HG03439 (cell line): ENCODE measurements at regions not wholly inside any gene's neighbourhood (a gene's known extent, or its start where the extent isn't known, plus 50 kb on each side); places are given as distances from the start of the nearest gene placed in this dataset.
"Not testable (repeated sequence)": the region's sequence is repeated elsewhere in the genome, so short reads cannot be mapped to it uniquely, and the experiment has no call there.

Source experiments
- ATAC-seq: cut with Tn5 transposase; IDR thresholded peaks from one replicate; pipeline ENCODE4 v1.9.1; 2021; ENCODE audit warnings: mild to moderate bottlenecking, moderate library complexity; ENCODE audit not compliant: unreplicated experiment

DNA sequence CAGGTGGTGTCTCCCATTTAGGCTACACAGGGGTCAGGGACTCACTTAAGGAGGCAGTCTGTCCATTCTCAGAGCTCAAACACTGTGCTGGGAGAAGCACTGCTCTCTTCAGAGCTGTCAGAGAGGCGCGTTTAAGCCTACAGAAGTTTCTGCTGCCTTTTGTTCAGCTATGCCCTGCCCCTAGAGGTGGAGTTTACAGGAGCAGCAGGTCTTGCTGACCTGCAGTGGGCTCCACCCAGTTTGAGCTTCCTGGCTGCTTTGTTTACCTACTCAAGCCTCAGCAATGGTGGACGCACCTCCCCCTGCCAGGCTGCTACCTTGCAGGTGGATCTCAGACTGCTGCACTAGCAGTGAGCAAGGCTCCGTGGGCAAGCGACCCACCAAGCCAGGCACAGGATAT is 260.1 kb downstream of the MEF2C start:
- ATAC-seq, result not testable (repeated sequence)

- ATAC-seq, result not testable (repeated sequence)
These were observed 267.2 kb downstream of the MEF2C start for GRCh38 chr5:88615767-88616166.

DNA sequence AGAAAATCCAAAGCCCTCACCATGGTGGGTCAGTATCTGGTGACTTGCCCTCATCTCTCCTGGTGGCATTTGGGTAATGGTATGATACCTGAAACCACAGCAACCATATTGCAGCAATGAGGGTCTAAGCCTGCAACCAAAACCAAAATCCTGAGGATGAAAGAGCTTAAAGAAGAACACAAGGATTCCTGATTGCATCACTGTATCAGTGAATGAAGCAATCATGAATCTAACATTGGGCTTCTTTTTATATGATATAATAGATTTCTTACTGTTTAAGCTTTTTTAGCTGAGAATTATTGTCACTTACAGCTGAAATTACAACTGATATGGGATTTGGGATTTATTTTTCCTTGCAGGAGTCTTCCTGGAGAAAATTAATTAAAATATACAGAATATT is 269.9 kb downstream of the MEF2C start:
- no peak for ATAC-seq

DNA sequence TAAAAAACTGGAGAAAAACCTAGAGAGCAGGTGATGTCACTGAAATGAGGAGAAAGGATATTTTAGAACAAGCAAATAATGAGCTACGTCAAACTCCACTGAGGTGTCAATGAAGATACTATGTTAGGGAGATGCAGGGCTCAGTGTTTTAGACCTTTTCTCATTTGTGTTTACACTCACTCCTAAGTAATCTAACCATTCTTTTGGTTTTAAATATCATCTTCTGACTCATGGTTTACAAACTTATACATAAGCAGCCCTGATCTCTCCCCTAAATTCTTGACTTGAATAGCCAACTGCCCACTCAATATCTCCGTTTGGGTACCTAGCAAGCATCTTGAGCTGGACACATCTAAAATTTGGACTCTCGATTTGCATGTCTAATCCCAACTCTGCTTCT is 272.4 kb downstream of the MEF2C start:
- no peak for ATAC-seq

DNA sequence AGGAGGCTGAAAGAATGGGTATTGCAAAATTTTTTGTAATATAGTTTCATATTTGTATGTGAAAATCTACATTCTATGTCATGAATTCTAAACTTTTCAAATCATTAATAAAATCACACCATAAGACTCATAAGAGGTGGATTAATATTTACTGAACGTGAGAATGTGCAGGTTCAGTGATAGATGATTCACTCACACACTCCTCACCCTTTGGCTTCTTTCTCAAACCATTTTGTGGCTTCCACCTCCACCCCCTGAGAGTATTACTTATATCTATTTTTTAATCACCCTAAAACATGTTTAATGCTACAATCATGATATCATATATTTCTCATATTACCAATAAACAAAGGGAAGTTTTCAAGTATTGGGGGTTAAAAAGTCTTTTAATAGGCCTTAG is 275.5 kb downstream of the MEF2C start:
- ATAC-seq, result no peak

GRCh38 chr5:88606626-88607025 is 276.4 kb downstream of the MEF2C start:
- ATAC-seq, result no peak

- ATAC-seq, result no peak
These were observed 276.8 kb downstream of the MEF2C start for GRCh38 chr5:88606173-88606572.

DNA sequence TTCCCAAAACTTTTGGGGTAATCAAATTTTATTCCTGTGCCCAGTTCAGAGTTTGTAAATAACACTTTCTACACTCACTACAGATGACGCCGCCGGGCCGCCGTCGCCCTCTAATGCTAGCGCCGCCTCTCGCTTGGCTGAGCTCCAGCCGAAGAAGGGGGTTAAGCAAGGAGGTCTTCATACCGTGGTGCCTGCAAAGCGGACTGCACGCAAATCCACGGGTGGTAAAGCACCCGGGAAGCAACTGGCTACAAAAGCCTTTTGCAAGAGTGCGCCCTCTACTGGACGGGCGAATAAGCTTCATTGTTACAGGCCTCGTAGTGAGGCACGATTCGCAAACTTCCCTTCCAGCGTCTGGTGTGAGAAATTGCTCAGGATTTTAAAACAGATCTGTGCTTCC is 280.4 kb downstream of the MEF2C start:
- ATAC-seq, result no peak

DNA sequence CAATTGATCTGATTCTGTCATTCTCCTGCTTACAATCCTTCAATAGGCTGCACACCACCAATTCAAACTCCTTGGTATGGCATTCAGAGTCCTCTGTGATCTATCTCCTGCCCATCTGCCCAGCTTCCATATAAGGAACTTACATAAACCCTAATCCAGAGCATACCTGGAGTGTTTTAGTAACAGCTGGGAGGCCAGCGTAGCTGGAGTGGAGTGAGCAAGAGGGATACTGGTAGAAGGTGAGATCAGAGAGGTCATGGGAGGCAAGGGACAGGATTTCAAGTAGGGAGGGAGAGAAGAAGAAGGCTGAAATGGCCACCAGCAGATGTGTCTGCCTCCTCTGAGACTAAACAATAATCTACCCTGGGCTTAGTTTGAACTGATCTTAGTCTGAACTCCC is 288.5 kb downstream of the MEF2C start:
- ATAC-seq, result no peak

DNA sequence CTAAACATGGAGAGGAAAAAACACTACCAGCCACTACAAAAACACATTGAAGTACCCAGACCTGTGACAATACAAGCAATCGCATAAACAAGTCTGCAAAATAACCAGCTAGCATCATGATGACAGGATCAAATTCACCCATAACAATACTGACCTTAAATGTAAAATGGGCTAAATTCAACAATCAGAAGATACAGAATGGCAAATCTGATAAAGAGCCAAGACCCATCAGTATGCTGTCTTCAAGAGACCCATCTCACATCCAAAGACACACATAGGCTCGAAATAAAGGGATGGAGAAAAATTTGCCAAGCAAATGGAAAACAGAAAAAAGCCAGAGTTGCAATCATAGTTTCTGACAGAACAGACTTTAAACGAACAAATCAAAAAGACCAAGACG is 294.4 kb downstream of the MEF2C start:
- ATAC-seq, result no peak

- ATAC-seq, result no peak
These were observed 299.5 kb downstream of the MEF2C start for GRCh38 chr5:88583471-88583870.

- ATAC-seq, result no peak
These were observed 289.7 kb upstream of the TMEM161B start for GRCh38 chr5:88558366-88558765.

GRCh38 chr5:88557881-88558280 is 289.2 kb upstream of the TMEM161B start:
- ATAC-seq, result no peak

DNA sequence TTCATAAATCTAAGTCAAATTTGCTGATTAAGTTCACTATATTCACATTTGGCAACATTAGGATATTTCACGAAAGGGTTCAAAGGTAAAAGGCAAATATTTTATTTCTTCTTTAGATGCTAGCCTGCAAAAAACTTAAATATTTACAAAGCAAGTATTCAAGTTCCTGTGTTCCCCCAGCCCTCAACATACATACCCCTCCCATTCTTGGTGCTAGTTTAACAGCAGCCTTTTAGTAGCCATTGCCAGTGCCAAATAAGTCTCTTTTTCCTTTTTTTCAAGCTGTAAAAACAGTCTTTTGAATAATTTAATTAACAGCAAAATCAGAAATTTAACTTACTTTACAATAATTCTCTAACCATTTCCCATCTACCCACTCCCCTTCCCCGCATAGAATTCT is 288.5 kb upstream of the TMEM161B start:
- ATAC-seq, result no peak

DNA sequence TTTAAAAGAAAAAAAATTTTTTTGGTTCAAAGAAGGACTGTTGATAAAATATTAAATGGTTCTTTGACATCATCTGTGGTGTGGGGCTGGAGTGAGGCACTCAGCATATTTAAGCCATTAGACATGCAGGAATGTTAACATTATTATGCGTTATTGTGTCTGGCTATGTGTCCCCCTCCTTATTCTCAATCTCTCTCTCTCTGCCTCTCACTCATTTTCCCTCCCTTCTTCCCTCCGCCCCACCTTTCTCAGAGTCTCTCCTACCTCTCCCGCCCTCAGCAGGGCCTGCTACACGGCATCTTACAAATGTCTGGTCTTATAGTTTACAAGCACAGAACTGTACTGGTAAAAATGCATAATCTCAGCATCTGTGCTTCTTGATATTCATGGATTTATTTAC is 287.8 kb upstream of the TMEM161B start:
- ATAC-seq, result no peak

- no peak for ATAC-seq
These were observed 287.0 kb upstream of the TMEM161B start for GRCh38 chr5:88555674-88556073.

DNA sequence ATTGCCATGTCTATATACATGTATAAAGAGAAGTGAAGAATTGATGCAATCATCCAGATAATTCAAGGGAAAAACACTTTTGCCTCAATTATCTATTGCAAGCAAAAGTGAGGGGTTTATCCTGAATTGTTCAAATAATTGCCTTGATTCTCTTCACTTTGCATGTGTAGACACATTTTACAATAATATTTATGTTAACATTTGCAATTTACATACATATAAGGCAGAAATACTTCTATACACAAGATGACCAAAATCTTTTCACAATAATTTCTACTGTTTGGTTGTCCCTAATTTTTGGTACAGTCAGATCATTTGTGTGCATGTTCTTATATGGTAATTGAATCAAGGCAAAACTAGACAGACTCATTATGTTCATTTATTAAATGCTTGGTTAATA is 285.3 kb upstream of the TMEM161B start:
- ATAC-seq, result no peak

- no peak for ATAC-seq
These were observed 284.7 kb upstream of the TMEM161B start for GRCh38 chr5:88553136-88553875.

DNA sequence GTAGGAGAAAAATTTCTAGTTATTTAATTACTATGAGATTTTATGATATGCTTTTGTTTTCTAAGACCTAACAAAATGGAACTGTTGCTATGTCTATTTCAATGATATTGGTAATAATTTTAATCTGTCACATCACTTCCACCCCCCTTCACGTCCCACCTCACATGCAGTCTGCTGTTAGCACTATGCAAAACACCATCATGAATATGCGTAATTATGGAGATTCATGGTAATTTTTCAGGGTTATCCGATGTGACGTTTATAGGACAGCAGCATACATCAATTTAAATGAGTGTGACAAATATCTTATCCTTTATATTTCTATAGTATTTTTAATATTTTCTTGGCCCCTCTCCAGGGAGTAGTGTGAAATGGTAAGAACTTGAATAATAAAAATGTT is 283.8 kb upstream of the TMEM161B start:
- ATAC-seq, result no peak

DNA sequence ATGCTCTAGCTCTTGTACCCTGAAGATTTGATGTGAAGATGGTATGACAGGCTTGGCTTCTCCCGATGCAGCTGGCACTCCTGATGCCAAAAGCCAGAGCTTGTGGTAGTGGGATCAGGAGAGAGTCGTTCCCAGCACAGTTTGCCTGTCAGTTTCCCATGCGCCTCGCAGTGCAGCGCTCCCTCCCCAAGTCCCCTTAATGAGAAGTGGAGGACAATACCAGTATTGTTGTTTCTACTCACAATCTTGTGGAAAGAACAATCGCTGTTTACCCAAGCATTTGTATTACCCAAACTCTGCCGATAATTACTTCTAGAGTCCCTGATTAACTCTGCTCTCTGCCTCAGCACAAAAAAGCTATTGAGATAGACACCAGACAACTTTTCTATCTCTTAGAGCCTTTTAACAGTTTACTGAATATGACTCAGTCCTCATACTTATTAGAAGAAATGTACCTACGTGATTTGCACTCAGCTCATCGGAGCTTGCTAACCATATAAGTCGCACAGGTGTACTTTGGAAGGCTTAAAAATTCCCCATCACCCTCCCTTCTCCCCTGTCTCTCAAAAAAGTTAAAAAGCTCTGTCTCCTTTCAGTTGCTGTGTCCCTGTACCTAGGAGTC is 283.2 kb upstream of the TMEM161B start:
- ATAC-seq, result no peak

- no peak for ATAC-seq
These were observed 282.1 kb upstream of the TMEM161B start for GRCh38 chr5:88550736-88551135.

DNA sequence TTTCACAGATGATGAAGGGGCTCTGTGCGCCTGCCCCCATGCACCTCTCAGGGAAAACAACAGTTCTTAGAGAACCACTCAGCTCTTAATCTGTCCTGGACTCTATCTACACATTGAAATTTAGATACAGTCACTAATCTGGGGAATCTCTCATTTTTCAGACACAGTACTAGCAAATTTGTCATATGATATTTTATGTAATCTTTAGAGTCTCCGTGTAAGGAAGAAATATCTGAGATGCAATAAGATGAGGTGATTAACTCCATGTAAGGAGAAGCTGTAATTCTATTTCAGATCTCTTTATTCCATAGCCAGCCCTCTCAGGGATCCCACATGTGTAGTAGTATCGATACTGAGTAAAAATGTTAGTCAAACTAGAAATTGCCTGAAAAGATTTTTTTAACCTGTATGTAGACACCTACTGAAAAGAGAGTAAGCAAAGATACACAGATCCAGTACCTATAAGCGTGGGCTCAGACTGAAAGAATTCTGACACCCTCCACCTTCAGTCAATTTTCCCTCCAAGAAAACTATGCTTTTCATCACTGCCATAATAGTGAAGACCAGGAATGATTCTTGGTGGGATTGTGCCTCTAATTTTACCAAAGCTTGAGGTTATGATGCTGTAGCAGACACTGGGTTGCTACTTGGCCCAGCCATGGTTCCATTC is 279.6 kb upstream of the TMEM161B start:
- no peak for ATAC-seq
